Epithelial cell of proximal tubule (primary cell): ENCODE measurements at regions not wholly inside any gene's neighbourhood (a gene's known extent, or its start where the extent isn't known, plus 50 kb on each side); places are given as distances from the start of the nearest gene placed in this dataset.

Experiments used
- DNase-seq: peaks from one replicate; pipeline ENCODE4 v3.0.0-alpha.2; 2011; ENCODE audit warnings: low read depth
- H3K4me3 ChIP-seq: 2 replicates; pipeline ENCODE4 v1.5.1; 2011; ENCODE audit warnings: low read depth, mild to moderate bottlenecking, low read length
- CTCF ChIP-seq: conservative IDR thresholded peaks from 2 replicates; pipeline ENCODE4 v1.5.1; 2012; ENCODE audit warnings: low read depth, mild to moderate bottlenecking, low read length

GRCh38 chr5:33212900-33213299 is 227.9 kb upstream of the TARS1 start:
- H3K4me3 ChIP-seq, result no peak overlapping the region
- TF ChIP-seq CTCF, result no peak
- no peak for DNase-seq

- TF ChIP-seq CTCF, result no peak
- H3K4me3 ChIP-seq, result no peak overlapping the region
- DNase-seq, result no peak
Measured at GRCh38 chr5:33223563-33224284, 217.0 kb upstream of the TARS1 start.

GRCh38 chr5:33224285-33224961 is 216.3 kb upstream of the TARS1 start:
- no peak for TF ChIP-seq CTCF
- no peak for DNase-seq

GRCh38 chr5:33227247-33227646 is 213.5 kb upstream of the TARS1 start:
- H3K4me3 ChIP-seq, result no peak overlapping the region
- TF ChIP-seq CTCF, result no peak
- DNase-seq, result no peak

More at GRCh38 chr5:33224285-33224961, 216.3 kb upstream of the TARS1 start:
- H3K4me3 ChIP-seq, result no peak overlapping the region

GRCh38 chr5:33227746-33228145 is 213.0 kb upstream of the TARS1 start:
- no peak for TF ChIP-seq CTCF
- DNase-seq, result no peak
- no peak overlapping the region for H3K4me3 ChIP-seq

- no peak overlapping the region for H3K4me3 ChIP-seq
- TF ChIP-seq CTCF, result no peak
- no peak for DNase-seq
Measured at GRCh38 chr5:33228149-33228548, 212.6 kb upstream of the TARS1 start.

GRCh38 chr5:33229216-33229615 is 211.5 kb upstream of the TARS1 start:
- no peak for DNase-seq
- TF ChIP-seq CTCF, result no peak
- no peak overlapping the region for H3K4me3 ChIP-seq
